GM12864 (cell line): ENCODE measurements at regions not wholly inside any gene's neighbourhood (a gene's known extent, or its start where the extent isn't known, plus 50 kb on each side); places are given as distances from the start of the nearest gene placed in this dataset.
"Not testable (repeated sequence)": the region's sequence is repeated elsewhere in the genome, so short reads cannot be mapped to it uniquely, and the experiment has no call there.

Experiments
- DNase-seq: peaks from one replicate; pipeline ENCODE4 v3.0.0-alpha.2; 2011; ENCODE audit warnings: low read depth
- H3K4me3 ChIP-seq: 2 replicates; pipeline ENCODE4 v1.5.1; 2011; ENCODE audit warnings: mild to moderate bottlenecking, low read depth, low read length, control low read depth
- CTCF ChIP-seq: IDR thresholded peaks from 2 replicates; pipeline ENCODE4 v1.5.1; 2011; ENCODE audit warnings: low read depth, mild to moderate bottlenecking, moderate library complexity, low read length, control low read depth, inconsistent platforms; ENCODE audit errors: missing control alignments

DNA sequence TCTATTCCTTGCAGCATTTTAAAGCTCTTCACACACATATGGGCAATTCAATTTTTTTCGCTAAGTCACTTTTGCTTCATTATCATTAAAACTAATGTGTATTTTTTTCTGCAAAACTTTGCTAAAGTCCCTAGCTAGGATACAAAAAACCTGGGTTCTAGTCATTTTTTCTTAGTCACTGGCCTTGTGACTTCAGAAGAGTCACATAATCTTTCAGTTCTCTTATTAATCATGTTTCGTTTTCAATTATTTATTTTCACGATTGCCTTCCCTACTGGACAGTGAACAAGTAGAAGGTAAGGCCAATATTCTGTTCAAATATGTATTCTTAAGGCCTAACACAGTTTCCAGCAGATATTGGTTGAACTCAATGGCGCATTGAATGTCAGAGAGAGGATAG lies 60.9 kb upstream of the CYRIA start:
- DNase-seq, result no peak
- H3K4me3 ChIP-seq, result no peak overlapping the region
- no peak for TF ChIP-seq CTCF

GRCh38 chr2:16726147-16726546 lies 60.5 kb upstream of the CYRIA start:
- DNase-seq, result no peak
- no peak overlapping the region for H3K4me3 ChIP-seq
- no peak for TF ChIP-seq CTCF

DNA sequence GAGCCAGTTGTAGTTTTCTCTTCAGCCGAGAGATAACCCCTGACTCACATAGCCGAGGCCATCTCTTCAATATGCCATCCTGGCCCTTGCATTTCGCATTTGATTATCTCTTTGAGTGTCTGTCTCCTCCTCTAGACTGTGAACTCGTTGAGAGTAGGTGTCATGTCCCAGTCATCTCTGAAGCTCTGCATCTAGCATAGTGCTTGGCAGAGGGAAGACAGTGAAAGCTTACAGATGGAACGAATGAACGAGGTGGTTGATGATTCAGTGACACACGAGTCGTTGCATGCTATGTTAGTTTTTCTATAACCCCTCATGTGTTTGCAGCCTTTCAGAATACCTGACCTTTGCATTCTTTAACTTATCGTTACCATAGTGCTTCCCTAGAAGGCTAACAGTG lies 59.9 kb upstream of the CYRIA start:
- H3K4me3 ChIP-seq, result no peak overlapping the region
- TF ChIP-seq CTCF, result no peak
- no peak for DNase-seq

DNA sequence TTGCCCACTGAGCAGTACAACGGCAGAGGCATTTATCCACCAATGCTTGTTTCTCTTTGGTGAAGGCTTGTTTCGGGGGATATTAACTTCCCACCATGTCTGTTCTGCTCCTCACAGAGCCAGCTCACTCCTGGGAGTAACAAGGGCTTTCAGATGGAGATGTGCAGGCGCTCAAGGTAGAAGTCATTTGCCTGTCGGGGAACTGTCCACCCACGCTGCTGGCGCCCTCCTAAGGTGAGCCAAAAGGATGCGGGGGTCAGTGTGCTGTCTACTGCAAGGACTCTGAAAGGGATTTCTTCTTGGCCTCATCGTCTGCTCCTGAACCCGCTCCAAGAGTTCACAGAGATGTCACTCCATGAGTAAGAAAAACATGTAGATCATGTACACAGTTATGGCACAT lies 57.0 kb upstream of the CYRIA start:
- TF ChIP-seq CTCF, result no peak
- DNase-seq, result no peak
- H3K4me3 ChIP-seq, result no peak overlapping the region

GRCh38 chr2:16722126-16722525 lies 56.5 kb upstream of the CYRIA start:
- no peak for DNase-seq
- TF ChIP-seq CTCF, result no peak
- H3K4me3 ChIP-seq, result no peak overlapping the region

- not testable (repeated sequence) for DNase-seq, H3K4me3 ChIP-seq
These were observed 55.9 kb upstream of the CYRIA start for GRCh38 chr2:16721529-16721928.

- DNase-seq, result not testable (repeated sequence)
These were observed 55.1 kb upstream of the CYRIA start for GRCh38 chr2:16720737-16721136.

GRCh38 chr2:16719485-16719808 lies 53.8 kb upstream of the CYRIA start:
- TF ChIP-seq CTCF, result no peak
- no peak overlapping the region for H3K4me3 ChIP-seq
- DNase-seq, result no peak

More at GRCh38 chr2:16720737-16721136, 55.1 kb upstream of the CYRIA start:
- not testable (repeated sequence) for H3K4me3 ChIP-seq
